HepG2 (cell line): ENCODE measurements at regions not wholly inside any gene's neighbourhood (a gene's known extent, or its start where the extent isn't known, plus 50 kb on each side); places are given as distances from the start of the nearest gene placed in this dataset.
A peak's percentile ranks its signal among the peaks of the same experiment; 100 is the strongest.

Source experiments
- KDM6A ChIP-seq: IDR thresholded peaks from 2 replicates; pipeline ENCODE4 v1.6.1; 2016; ENCODE audit warnings: low read depth
- TF ChIP-seq, protein P1 (sequence below): sonication (generic); formaldehyde crosslinking; IDR thresholded peaks from 2 replicates; pipeline ENCODE4 v1.5.0; 2020; ENCODE audit warnings: mild to moderate bottlenecking, missing genetic modification reagents, moderate library complexity

DNA sequence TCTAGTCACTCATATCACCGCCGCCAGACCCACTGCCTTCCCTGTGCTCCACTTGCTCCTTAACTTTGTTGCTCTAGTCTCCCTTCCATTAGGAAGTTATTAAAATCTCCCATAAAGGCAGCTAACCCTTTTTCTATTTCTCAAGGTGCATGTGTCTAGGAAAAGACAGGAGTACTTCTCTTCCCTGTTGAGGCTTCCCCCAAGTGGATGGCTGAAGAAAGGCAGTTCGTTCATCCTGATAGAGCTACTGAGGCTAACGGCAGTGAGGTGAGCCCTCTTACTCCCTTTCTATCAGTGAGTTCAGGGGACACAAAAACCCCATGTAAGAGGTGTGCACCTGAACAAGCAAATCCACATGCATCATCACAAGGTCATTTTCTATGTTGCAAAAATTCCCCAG is 397.8 kb downstream of the IGSF11 start:
- TF ChIP-seq, protein P1, sequence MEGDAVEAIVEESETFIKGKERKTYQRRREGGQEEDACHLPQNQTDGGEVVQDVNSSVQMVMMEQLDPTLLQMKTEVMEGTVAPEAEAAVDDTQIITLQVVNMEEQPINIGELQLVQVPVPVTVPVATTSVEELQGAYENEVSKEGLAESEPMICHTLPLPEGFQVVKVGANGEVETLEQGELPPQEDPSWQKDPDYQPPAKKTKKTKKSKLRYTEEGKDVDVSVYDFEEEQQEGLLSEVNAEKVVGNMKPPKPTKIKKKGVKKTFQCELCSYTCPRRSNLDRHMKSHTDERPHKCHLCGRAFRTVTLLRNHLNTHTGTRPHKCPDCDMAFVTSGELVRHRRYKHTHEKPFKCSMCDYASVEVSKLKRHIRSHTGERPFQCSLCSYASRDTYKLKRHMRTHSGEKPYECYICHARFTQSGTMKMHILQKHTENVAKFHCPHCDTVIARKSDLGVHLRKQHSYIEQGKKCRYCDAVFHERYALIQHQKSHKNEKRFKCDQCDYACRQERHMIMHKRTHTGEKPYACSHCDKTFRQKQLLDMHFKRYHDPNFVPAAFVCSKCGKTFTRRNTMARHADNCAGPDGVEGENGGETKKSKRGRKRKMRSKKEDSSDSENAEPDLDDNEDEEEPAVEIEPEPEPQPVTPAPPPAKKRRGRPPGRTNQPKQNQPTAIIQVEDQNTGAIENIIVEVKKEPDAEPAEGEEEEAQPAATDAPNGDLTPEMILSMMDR (CRISPR knock-in tag) = peak; percentile 53
- no peak for TF ChIP-seq KDM6A (CRISPR knock-in tag)
